ENCODE measurements at regions not wholly inside any gene's neighbourhood (a gene's known extent, or its start where the extent isn't known, plus 50 kb on each side); places are given as distances from the start of the nearest gene placed in this dataset.

DNA sequence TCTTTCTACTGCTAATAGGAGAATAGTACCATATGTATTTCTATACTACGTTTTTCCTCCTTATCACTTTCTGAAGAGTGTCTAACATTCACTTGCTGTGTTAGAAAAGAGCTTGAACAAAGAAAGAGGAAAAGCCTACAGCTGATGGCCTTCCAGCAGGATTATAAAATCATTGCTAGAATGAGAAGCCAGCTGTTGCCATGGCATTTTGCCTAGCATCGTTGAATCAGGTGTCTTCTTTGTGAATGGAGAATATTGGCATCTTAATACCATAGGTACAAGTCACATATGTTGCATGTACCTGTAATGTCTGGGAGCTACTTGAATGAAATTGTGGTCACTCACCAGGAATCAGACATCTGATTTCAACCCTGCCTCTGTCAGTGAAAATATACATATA is 1174.9 kb downstream of the PCDH17 start:
- intact Hi-C loops (cut with DNase I), result no loop called here

DNA sequence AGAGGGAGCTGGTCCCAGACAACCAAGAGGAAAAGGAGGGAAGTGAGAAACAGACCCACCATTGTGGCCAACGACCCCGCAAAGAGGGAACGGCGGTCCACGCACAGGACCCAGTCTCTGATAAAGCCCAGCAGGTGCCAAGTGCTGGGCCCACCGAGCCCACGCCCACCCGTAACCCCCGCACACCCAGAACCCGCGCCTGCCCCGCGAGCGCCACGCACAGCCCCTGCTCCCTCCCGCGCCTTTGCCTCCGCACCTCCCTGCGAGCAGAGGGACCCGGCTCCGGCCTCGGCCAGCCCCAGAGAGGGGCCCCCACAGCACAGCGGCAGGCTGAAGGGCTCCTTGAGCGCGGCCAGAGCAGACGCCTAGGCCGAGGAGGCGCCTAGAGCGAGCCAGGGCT is 1192.2 kb downstream of the PCDH17 start:
- intact Hi-C loops (cut with DNase I), result no loop called here
- DNase-seq (ENCODE audit: low spot score), result peak; percentile 50

More for the DNA sequence above, 1174.9 kb downstream of the PCDH17 start:
- DNase-seq (ENCODE audit: low spot score), result no peak

DNA sequence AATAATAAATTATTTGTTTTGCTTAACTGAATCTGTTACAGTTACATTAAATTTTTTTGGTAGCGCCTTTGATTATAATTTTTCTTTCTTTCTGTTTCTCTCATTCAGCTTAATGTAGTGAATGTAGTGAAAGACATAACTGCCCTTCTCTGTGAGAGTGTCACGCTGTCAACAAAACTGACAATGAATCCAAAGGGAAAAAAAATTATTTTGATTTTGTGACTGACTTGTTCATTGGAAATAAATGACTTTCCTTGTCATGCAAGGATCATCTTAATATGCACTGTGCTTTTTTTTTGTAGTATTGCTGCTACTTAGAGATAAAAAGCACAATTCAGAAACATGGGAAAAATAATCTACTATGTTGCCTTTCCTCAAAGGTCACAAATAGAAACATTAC is 1196.4 kb downstream of the PCDH17 start:
- DNase-seq (ENCODE audit: low spot score), result no peak
- intact Hi-C loops (cut with DNase I), result no loop called here

DNA sequence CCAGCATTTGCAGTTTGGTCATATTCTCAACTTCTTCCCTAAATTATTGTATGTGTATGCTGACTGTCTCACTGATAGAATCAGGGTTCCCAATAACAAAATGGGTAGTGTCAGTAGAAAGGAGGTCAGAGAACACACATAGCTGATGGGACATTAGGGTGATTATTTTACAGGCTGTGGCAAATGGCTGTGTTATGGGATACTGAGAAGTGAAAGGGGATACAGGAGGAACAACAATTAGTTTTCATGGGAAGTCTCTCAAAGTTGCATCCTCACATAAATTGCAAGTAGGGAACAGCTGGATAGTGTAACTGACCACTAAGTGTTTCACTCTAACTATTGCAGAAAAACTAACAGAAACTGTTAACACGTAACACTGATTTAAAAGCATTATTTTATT is 1199.3 kb downstream of the PCDH17 start:
- intact Hi-C loops (cut with DNase I), result no loop called here
- DNase-seq (ENCODE audit: low spot score), result no peak

DNA sequence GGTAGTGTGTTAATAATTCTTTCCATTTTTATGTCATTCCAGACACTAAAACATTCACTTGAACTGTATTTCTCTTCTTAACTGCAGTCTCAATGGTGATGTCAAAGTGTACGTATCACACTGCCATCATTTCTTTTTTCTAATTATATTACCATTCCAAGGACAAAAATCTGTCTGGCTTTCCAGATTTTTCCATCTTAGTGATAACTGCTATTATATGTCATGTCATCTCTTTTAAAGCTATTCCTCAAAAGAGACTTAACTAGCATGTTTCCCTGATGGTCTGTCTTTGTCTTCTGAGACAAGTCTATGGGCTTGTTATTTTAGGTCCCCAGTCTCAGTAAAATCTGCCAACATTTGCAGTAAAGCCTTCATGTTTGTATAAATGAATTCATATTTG is 1207.1 kb downstream of the PCDH17 start:
- no peak for DNase-seq (ENCODE audit: low spot score)
- intact Hi-C loops (cut with DNase I), result no loop called here

DNA sequence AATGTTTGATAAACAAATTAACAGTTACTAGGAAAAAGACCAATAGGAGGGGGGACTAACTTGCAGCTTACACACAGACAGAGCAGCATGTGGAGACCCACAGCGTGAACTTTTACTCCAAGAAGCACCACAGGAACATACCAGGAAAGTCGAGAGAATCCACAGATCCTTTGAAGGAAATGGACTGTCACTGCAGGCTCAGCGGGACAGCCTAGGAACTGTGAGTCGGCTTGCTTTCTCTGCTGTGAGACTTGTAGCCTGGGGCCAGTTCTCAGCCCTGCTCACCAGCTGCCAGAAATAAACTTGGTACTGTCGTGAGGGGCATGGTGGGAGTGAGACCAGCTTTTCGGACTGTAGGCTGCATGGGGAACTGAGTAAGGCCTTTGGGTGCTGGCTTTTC is 1211.5 kb downstream of the PCDH17 start:
- intact Hi-C loops (cut with DNase I), result no loop called here
- no peak for DNase-seq (ENCODE audit: low spot score)

DNA sequence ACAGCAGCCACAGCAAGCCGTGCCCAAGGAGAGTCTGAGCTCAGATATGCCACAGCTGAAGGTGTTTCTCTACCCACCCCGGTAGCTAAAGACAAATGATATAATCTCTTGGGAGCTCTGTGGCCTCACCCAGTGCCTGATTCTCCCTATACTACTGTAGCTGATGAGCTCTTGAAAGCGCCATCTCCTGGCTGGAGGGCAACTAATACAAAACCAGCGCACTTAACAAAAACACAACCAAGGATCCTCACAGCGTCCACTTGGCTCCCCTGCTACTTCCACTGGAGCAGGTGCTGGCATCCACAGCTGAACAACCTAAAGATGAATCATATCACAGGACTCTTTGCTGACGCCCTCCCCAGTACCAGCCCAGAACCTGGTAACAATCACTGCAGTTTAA is 1212.0 kb downstream of the PCDH17 start:
- intact Hi-C loops (cut with DNase I), result no loop called here
- DNase-seq (ENCODE audit: low spot score), result no peak

DNA sequence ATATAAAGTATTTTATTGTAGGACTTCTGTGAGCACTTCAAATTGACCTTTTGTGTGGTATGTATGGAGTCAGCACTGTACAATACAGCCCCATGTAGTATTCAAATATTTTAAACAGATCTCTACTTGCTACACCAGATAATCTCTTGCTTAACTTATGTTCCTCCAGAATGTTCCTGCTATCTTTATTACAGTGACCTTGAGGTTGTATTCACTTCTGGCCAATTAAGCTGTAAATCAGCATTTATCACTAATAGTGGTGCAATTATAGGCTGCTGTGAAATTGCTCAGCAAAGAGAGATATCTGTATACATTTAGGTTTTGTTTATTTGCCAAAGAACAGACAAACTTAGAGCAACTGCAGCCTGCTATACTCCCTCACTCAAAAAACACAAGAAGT is 1218.6 kb downstream of the PCDH17 start:
- DNase-seq (ENCODE audit: low spot score), result no peak
- intact Hi-C loops (cut with DNase I), result no loop called here

DNA sequence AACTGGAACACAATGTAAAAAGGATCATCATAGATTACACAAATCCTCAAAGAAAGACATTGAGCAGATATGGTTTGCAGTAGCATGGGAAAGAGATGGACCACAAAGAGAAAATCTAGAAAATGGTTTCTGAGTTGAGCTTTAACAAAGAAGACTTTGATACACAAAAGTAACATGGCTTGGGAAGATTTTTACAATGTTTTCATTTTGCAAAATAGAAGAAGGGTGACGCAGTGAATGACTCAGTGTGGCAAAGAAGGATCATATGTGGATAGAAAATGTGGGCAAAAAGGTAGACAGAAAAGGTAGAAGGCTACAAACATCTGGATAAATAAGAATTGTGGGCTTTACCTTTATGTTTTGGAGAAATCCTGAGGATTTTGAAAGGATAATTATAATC is 1220.5 kb downstream of the PCDH17 start:
- intact Hi-C loops (cut with DNase I), result no loop called here
- DNase-seq (ENCODE audit: low spot score), result no peak

DNA sequence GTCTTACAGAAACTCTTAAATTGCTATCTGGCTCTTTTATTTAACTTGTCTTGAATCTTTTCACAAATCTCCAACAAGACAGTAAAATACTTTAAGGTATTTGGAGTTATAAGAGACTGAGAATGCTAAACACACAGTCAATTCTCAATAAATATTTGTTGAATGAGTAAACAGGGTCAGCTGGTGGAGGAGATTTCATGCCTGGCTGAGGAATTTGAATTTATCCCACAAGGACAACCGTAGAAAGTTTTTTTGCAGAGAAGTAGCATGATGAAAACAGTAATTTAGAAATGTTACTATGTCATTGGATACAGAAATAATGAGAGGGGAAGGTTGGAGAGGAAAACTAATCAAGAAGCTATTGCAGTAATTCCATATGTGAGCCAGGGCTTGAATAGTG is 1223.7 kb downstream of the PCDH17 start:
- no peak for DNase-seq (ENCODE audit: low spot score)
- intact Hi-C loops (cut with DNase I), result no loop called here

DNA sequence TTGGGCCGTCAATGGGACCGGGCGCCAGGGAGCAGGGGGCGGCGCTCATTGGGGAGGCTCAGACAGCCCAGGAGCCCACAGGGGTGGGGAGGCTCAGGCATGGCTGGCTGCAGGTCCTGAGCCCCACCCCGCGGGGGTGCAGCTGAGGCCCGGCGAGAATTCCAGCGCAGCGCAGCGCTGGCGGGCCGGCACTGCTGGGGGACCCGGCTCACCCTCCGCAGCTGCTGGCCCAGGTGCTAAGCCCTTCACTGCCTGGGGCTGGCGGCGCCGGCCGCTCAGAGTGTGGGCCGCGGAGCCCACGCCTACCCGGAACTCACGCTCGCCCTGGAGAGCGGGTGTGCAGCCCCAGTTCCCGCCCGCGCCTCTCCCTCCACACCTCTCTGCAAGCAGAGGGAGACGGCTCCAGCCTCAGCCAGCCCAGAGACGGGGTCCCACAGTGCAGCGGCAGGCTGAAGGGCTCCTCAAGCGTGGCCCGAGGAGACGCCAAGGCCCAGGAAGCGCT is 1227.4 kb downstream of the PCDH17 start:
- intact Hi-C loops (cut with DNase I), result no loop called here
- no peak for DNase-seq (ENCODE audit: low spot score)

DNA sequence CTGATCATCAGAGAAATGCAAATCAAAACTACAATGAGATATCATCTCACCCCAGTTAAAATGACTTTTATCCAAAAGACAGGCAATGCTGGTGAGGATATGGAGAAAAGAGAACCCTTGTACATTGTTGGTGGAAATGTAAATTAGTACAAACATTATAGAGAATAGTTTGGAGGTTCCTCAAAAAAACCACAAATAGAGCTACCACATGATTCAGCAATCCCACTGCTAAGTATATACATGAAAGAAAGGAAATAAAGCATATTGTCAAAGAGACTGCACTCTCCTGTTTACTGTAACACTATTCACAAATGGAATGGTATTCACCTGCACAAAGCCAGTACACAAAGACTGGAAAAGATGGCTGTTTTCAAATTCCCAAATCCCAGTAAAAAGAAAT is 1233.7 kb downstream of the PCDH17 start:
- intact Hi-C loops (cut with DNase I), result no loop called here

DNA sequence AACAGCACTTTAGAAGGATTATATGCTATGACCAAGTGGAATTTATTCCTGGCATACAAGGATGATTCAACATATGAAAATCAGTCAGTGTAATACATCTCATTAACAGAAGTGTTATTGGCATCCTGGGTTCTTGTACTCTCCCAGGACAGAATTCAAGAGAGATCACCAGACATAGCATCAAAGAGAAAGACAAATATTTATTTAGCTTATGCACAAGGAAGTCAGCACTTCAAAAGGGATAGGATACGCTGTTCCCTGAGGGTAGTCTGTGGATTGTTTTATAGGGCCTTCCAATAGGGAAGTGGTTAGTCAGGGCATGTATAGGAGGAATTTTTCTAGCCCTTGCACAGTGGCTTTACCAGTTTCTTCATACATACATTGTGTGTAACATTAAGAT is 1238.0 kb downstream of the PCDH17 start:
- DNase-seq (ENCODE audit: low spot score), result no peak
- intact Hi-C loops (cut with DNase I), result no loop called here

More for the DNA sequence above, 1233.7 kb downstream of the PCDH17 start:
- no peak for DNase-seq (ENCODE audit: low spot score)

DNA sequence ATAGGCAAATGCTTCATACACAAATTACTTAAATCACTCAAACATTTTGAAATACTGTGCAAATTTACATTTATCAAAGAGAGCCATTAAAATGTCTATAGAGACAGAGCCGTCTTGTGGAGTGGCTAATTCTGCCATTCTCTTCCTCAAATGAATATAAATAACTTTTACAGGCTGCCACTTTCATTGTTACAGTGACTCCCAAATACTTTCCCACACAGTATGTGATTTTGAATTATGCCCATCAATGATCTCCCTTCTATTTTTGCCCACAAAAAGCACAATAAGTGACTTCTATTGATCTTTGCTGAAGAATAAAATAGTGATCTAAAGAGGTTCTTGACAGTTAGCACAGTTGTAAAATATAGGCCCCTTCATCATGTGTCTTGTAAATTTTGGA is 1244.9 kb downstream of the PCDH17 start:
- intact Hi-C loops (cut with DNase I), result no loop called here
- no peak for DNase-seq (ENCODE audit: low spot score)

DNA sequence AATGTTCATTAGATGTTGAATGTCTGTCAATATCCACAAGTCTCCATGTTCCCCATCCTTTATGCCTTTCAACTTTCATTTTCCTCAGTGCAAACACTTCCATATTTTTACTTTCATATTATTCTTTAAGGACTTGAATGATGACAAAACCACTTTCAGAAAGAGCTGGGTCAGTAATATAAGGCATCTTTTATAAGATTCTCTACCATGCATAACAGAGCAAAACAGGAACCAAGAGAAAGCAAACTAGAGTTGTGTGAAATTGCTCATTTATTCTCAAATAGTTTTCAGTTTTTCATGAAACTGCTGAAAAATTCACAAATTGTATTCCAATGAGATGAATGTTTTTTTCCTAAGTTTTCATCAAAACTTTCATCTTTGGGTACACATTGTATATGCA is 1247.6 kb downstream of the PCDH17 start:
- intact Hi-C loops (cut with DNase I), result no loop called here
- no peak for DNase-seq (ENCODE audit: low spot score)

DNA sequence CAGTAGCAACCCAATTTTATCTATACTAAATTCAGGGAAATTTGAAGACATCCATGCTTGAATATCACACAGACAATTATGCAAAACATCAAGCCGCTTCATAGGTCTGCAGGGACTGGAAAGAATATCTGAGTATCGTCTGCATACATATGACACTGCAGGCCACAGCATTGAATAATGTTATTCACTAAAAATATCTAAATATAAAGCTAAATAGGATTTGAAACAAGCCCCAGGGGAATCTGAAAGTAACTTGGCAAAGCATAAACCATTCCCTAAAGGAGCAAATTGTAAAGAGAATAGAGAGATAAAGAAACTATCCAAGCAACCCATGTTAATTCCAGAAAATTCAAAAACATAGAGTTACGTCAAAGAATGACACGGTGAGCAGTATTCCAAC is 1251.0 kb downstream of the PCDH17 start:
- DNase-seq (ENCODE audit: low spot score), result no peak
- intact Hi-C loops (cut with DNase I), result no loop called here

DNA sequence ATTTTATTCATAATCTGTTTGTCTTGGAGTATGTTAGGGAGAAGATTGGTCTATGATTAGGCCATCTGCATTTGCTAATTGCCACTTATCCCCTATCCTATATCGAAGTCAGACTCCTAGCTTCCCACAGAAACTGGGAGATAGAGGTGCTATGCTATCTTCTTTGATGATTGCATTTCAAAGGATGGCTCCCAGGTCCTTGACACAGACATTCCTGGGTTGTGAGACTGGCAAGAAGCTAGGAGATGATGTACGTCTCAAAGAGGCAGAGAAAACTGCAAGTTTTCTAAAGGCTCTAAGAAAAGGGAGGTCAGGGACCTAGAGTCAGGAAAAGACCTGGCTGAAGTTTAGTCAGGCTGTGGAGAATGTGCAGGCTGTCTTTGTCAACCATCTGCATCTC is 1251.9 kb downstream of the PCDH17 start:
- intact Hi-C loops (cut with DNase I), result no loop called here
- DNase-seq (ENCODE audit: low spot score), result no peak

DNA sequence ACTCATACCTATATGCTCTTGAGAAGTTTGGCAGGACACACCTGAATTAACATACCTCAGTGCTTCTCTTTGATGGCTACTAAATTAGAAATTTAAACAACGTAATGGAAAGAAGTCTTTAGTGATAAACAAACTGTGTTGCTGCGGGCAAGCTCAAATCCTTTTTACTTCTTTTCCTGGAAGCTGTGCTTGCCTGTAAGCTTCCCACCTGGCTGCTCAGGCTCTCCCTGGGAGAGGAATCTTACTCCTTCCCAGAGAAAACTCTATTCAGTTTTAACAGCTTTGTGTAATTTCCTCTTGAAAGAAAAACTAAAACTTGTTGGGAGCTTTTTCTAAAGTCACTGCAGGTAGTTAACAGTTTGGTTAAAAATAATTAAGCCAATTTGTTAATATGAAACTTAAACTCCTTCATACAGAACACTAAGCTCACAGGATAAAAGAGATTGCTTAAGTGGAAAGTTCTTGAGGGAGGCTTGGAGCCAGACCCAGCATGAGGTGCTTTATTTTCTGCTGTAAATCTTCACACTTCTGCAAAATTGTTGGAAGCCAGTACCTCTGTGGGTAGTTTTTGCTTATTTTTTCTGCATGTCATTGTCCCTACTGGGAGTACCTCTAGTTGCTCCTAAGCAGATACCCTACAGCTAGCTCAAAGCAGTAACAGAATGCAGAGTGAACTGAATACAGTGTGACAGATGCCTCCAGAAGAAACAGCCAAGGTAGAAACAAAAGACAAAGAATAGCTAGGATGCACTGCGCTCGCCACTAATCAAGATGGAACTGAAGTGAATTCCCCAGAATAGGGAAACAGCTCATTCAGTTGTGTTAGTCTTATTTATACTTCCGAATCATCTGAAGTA is 1253.0 kb downstream of the PCDH17 start:
- intact Hi-C loops (cut with DNase I), result no loop called here

DNA sequence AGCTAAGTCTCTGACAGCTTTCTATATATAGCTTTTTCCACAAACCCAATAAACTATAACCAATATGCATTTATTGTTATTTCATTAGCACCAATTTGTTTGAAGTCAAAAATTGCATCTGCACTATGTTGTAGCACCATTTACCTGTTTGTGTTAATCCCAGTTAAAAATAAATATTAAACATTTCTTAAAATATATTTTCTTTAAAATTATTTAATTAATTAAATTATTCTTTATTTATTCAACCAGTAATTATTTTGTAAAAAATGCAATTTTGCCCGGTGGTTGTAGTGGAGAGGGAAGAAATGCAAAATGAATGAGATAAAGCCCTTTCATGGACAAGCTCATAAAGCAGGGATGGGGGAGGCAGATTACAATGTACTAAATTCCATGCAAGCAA is 1257.9 kb downstream of the PCDH17 start:
- no peak for DNase-seq (ENCODE audit: low spot score)
- intact Hi-C loops (cut with DNase I), result no loop called here

More for the DNA sequence above, 1253.0 kb downstream of the PCDH17 start:
- DNase-seq (ENCODE audit: low spot score), result no peak

DNA sequence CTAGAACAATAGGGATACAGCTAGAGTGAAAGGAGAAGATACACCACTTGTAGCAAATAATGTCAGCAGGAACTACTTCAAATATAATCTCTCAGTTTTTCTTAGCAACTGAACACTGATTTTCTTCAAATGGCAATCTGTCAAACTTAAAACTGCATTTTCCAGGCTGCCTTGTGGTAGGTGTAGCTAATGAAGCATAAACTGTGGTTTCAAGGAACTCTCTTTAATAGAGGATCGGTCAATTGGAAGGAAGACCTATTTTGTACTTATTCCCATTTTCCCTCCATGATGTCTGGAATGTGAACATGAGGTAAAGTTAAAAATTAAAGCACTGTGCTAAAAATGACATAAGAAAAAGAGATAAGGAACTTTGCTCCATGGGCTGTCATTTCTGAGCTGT is 1261.9 kb downstream of the PCDH17 start:
- no peak for DNase-seq (ENCODE audit: low spot score)
- intact Hi-C loops (cut with DNase I), result no loop called here

DNA sequence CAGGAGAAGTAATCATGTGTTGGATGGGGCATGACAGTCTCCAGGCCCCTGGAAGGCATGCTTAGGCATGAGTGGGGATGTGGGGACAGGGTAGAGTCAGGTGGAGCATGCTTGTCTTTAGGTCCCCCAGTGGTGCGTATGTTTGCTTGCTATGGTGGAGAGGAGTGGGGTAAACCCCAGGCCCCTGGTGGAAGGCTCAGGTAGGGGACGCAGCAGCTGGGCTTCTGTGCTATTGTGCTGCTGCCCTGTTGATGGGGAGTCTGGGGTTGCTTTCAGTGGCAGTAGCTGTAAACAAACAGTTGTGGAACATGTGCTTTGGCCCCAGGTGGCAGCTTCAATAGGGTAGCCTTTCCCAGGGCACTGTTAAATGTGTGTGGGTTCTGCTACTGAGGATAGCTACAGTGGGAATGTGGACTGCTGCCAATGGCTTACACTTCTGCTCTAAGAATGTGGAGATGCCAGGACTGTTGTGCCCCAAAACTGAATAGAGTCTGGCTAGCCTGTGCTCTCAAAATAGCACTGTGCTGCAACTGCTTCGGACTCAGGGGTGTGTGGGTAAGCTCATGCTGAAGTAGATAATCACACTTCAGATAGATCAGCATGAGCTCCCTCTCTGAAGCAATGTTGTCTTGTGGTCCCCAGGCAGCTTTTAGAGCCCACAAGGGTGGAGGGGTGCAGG is 1257.3 kb downstream of the DIAPH3 start:
- no peak for DNase-seq (ENCODE audit: low spot score)
- intact Hi-C loops (cut with DNase I), result no loop called here

All from cardiac septum (tissue), 1 donor.